HG03439 (cell line): ENCODE measurements at regions not wholly inside any gene's neighbourhood (a gene's known extent, or its start where the extent isn't known, plus 50 kb on each side); places are given as distances from the start of the nearest gene placed in this dataset.
"Not testable (repeated sequence)": the region's sequence is repeated elsewhere in the genome, so short reads cannot be mapped to it uniquely, and the experiment has no call there.

Experiments used
- ATAC-seq: cut with Tn5 transposase; IDR thresholded peaks from one replicate; pipeline ENCODE4 v1.9.1; 2021; ENCODE audit warnings: mild to moderate bottlenecking, moderate library complexity; ENCODE audit not compliant: unreplicated experiment

DNA sequence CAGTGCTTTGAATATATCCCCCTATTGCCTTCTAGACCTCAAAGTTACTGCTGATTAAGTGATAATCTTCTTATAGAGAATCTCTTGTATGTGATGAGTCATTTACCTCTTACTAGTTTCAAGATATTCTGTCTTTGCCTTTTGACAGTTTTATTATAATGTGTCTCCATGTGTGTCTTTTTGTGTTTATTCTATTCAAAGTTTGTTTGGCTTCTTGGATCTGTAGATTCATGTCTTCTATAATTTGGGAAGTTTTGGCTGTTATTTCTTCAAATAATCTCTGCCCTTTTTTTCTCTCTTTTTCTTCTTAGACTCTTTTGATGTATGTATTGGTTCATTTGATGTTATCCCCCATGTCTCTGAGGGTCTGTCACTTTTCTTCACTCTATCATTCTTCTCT lies 915.7 kb upstream of the GRIA3 start:
- ATAC-seq, result no peak

- no peak for ATAC-seq
Observed at GRCh38 chrX:122269243-122269781, 914.8 kb upstream of the GRIA3 start.

GRCh38 chrX:122270809-122271494 lies 913.1 kb upstream of the GRIA3 start:
- ATAC-seq, result no peak

- no peak for ATAC-seq
Observed at GRCh38 chrX:122272011-122272410, 912.1 kb upstream of the GRIA3 start.

DNA sequence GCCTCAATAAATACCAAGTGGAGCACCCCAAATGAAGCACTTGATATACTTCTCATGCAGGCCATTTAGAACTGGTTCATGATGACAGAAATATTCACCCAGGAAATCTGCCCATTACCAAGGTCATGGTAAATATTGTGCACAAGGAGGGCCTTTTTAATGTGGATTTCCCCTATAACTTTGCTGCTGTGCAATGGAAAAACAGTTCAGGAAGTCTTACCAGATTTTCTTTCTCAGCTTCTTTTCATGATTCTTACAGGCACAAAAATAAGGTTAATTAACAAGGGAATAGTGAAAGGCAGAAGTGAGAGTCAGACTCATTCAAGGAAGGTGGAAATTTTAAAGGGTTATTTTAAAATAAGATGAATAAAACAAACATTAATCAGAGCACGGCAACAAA lies 904.3 kb upstream of the GRIA3 start:
- ATAC-seq, result no peak

- ATAC-seq, result not testable (repeated sequence)
Observed at GRCh38 chrX:122299822-122300221, 884.3 kb upstream of the GRIA3 start.

- ATAC-seq, result no peak
Observed at GRCh38 chrX:122301491-122301890, 882.6 kb upstream of the GRIA3 start.

GRCh38 chrX:122303761-122304160 lies 880.3 kb upstream of the GRIA3 start:
- ATAC-seq, result no peak

GRCh38 chrX:122344816-122345215 lies 839.3 kb upstream of the GRIA3 start:
- ATAC-seq, result no peak

DNA sequence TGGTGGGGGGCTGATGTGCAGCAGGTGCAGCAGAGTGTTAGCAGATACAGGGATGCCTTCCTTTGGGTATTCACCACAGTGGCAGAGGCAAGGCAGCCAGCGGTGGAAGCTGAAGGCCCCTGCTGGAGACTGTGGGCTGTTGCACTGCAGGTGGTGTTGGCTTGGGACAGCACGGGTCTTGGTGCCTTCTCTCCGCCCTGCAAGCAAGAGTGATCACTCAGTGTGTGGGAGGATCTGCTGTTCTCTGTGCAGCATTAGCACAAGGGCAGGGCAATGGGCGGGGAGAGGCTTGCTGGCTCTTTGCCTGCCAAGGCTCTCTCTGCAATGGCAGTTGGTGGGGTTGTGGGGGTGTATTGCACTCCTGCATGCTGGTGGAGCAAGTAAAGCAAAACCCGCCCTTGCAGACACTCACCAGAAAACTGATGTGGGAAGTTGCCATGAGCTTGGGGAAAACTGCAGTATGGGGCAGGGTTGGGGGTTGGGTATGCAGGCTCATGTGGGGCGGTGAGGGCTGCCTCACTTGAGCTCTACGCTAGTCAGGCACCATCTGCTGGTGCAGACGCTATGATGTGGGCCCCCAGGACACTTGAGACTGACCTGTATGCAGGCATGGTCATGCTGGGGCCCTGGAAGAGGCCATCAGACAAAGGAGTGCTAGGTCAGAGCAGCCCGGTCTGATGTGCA lies 820.8 kb upstream of the GRIA3 start:
- ATAC-seq, result no peak

DNA sequence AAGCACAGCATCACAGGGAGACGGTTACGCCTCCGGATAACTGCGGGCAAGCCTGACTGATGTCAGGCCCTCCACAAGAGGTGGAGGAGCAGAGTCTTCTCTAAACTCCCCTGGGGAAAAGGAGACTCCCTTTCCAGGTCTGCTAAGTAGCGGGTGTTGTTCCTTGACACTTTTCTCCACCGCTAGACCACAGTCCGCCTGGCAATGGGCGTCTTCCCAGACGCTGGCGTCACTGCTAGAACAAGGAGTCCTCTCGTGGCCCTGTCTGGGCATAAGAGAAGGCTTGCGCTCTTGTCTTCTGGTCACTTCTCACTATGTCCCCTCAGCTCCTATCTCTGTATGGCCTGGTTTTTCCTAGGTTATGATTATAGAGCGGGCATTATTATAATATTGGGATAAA lies 808.5 kb upstream of the GRIA3 start:
- ATAC-seq, result not testable (repeated sequence)

- no peak for ATAC-seq
Observed at GRCh38 chrX:122389005-122389404, 795.1 kb upstream of the GRIA3 start.

- ATAC-seq, result no peak
Observed at GRCh38 chrX:122418758-122419157, 765.3 kb upstream of the GRIA3 start.

- ATAC-seq, result no peak
Observed at GRCh38 chrX:122421434-122422121, 762.5 kb upstream of the GRIA3 start.

DNA sequence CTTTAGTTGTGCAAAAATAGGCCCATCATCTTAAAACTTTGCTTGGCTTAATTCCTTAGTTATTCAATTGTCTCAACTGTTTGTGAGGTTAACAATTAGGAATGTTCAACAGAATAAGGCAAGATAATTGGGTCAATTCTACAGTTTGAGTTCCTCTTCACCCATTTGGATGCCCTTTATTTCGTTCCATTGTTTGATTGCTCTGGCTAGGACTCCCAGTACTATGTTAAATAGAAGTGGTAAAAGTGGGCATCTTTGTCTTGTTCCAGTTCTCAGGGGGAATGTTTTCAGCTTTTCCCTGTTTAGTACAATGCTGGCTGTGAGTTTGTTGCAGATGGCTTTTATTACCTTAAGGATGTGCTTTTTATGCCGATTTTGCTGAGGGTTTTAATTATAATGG lies 761.5 kb upstream of the GRIA3 start:
- ATAC-seq, result no peak

DNA sequence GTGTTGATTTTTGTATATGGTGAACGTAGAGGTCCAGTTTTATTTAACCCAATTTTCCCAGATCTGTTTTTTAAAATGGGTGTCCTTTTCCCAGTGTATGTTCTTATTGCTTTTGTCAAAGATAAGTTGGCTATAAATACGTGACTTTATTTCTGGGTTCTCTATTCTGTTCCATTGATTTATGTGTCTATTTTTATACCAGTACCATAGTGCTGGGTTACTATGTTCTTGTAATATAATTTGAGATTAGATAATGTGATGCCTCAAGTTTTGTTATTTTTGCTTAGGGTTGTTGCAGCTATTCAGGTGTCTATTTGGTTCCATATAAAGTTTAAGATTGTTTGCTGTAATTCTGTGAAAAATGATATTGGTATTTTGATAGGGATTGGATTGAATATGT lies 749.1 kb upstream of the GRIA3 start:
- no peak for ATAC-seq

DNA sequence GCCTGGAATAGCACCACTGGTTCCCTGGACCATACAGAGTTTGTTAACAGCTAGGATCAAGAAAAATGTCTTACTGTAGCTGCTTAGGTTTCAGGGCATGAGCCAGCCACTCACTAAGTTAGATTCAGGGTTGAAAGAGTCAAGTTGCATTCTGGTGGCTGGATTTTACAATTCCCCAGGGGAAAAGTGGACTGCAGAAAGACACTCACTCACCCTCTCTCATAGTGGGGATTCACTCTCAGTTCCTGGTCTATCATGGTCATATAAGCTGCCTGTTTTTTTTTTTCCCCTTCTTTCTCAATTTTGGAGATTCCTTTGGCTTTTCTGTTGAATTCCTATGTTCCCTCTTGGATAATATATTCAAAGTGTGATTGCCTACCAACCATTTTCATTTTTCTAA lies 744.2 kb upstream of the GRIA3 start:
- no peak for ATAC-seq

DNA sequence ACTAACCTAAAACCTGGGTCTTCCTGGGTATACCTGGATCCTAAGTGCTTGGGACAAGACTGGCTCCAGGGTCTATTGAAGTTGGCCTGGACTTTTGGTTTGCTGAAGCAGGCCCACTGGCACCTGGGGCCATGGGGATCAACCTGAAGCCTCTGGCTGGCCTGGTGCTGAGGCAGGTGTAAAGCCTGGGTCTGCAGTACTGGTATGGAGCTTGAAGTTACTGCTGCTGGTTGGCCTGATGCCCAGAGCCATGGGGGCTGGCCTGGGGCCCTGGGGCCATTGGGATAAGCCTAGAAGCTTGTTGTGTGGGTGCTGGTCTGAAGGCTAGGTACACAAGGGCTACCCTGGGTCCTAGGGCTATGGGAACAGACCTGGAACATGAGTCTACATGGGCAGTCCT lies 743.2 kb upstream of the GRIA3 start:
- ATAC-seq, result no peak

- no peak for ATAC-seq
Observed at GRCh38 chrX:122441451-122441850, 742.6 kb upstream of the GRIA3 start.

DNA sequence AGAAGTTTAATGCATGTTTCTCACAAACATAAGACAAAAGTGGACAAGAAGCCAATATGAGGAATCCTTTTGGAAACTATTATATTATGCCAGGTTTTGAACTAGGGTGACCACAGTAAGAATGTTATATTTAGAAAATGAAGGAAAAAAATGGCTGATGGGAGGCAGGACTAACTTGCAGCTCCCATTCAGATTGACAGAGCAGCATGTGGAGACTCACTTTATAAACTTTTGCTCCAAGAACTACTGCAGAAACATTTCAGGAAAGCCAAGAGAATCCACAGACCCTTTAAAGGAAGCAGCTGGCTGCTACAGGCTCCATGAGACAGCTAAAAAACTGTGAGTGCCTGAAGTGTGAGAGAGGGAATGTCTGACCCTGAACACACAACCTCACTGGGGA lies 738.6 kb upstream of the GRIA3 start:
- no peak for ATAC-seq

DNA sequence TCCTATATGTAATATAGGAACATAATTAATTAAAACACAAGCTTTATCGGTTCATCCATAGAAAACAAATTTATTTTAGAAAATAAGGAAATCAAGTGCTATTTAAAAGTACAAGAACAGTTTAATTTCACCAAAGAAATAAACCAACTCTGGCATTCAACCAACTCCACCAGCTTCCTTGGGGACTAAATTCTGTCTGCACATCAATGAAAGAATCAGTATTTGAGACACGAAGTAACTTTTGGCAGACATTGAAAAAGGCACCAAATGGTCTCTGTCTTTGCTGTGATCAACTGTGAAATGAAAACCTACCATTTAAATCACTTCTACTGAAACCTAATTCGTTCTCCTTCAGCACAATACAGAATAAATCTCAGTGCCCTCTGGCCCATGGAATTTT lies 719.7 kb upstream of the GRIA3 start:
- no peak for ATAC-seq

DNA sequence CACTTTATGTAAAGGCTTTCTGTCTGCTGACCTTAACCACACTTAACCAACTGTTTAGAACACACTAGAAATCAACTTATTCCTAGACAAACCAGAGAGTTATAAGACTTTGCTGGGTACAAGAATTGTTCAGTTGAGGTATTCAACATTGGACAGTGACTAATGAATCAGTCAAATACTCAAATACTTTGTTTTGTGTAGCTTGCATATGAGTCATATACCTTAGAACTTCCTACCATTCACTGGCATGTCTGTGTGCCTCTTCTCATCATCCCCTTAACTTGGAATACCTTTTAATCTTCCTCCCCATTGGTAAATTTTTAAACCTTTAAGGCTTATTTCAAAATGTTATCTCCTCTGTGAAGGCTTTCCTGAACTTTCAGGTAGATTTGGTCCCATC lies 708.8 kb upstream of the GRIA3 start:
- no peak for ATAC-seq
